ENCODE measurements at regions not wholly inside any gene's neighbourhood (a gene's known extent, or its start where the extent isn't known, plus 50 kb on each side); places are given as distances from the start of the nearest gene placed in this dataset.
A peak's percentile ranks its signal among the peaks of the same experiment; 100 is the strongest.

DNA sequence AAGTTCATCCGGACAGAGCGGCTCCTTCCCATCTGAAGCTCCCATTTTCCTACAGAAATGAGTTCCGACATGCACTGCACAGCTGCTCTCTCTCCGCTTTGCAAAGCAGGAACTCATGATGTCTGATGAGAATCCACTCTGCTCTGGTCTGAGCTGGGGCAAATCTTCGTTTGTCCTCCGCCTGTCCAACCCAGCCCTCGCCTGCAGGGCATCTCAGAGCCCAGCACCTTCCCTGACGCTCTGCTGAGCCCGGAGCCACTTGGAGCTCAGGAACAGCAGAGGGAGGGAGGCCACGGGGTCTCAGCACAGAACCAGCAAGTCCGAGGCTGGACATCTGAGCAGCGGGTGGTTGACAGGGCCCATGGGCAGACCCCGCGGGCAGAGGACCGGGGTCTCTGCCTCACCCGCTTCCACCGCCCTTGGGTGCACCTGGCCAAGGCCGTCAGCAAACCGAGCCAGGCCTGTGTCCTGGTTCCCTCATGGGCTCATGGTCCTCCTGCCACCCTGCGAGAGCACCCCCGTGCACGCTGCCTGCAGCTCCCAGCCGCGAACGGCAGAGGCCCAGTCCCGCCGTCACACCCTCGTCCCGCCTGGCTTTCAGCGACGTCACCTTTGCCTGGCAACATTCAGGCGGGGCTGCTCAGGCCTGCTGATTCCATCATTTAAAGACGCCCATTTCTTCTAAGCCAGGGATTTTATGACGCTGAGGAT, 78.5 kb upstream of the BHLHE23 start:
- no peak for DNase-seq

DNA sequence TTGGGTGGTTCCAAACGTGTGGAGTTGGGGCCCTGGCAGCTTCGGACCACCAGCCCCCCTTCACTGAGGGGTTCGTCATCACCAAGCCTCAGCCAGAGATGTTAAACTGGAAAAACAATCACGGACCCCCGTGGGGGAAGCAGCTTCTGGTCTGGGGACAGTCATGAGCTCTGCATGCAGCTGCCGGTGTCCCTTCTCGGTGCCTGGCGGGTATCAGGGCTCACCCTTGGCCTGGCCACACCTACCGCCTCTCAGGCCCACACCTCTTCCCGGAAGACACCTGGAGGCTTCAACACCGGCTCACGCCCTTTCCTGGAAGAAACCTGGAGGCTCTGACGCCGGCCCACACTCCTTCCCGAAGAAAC, 77.8 kb upstream of the BHLHE23 start:
- no peak for DNase-seq

DNA sequence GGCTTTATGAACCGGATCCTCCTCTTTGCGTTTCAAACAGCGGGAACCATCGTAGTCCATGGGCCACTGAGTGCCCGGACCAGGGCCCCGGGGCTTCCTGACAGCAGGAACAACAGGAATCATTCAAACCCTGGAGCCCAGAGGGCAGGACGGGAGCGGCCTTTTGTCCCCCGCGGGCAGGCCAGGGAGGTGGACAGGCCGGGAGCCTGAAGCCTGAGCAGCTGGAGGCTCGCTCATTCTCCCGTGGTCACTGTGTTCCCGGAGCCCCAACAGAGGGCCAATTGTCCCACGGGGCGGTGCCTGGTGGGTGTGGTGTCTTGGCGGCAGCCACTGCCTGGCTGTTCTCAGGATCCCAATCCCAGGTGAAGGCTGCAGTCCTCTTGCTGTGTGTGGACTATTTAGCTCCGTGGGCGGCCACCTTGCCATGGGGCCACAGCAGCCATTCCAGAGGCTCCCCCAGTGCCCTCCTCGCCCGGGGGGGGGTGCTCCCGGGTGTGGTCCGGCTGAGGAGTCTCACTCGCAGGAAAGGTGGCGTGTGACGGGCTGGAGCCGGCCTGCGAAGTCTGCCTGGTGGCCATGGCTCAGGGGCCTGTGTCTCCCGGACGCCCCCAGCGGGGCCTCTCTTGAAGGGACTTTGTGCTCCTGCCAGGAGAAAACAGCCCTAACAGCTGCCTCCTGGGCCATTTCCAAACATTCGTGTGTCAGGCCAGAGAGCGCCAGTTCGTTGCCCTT, 77.2 kb upstream of the BHLHE23 start:
- DNase-seq = no peak

DNA sequence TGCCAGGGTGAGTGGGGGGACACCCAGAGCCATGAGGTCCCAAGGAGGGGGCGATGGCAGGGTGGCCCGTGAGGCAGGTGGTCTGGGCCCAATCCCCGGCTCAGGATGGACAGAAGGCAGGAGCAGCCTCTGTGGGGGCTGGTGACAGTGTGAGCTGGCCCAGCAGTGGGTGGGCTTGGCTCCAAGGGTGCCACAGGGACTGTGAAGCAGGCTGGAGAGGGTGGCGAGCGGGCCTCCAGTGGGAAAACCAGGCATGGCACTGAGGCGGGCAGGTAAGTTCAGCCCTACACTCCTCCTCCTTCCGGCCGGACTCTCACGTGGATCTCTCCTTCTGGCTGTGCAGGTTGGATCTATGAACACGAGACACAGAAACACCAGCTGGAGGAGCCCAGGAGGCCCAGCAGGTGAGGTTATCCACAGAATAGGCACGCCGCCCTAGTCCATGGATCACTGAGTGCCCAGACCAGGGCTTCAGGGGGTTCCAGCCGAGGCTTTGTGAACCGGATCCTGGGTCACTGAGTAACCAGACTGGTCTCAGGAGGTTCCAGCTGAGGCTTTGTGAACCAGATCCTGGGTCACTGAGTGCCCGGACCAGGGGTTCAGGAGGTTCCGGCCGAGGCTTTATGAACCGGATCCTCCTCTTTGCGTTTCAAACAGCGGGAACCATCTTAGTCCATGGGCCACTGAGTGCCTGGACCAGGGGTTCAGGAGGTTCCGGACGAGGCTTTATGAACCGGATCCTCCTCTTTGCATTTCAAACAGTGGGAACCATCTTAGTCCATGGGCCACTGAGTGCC, 76.4 kb upstream of the BHLHE23 start:
- no peak for DNase-seq

DNA sequence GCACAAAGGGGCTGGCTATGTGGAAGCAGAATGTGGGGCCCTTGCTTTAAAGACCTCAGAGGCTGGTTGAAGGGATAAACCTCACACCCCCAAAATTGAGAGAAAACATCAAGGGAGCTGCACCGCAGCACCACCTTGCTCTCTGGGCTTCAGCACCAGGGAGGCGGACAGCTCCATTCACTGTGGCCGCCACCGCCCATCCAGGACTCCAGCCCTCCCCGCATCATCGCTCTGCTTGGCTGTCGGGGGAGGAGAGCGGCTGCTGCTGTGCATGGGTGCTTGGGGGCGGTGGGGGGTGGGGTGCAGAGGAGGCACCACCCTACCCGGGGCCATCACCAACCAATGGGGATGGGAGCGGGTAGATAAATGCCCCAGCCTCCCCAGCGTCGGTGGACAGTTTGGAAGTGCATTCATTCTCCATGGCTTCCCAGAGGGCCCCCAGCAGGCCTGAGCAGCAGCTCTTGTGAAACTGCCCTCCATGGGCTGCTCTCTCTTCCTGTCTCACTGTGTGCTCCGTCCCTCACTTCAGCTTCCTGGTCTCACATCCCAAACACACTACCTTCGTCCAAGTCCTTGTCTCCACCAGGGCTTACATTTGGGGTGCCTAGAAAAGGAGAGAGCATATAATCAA, 75.7 kb upstream of the BHLHE23 start:
- DNase-seq = peak; percentile 30

DNA sequence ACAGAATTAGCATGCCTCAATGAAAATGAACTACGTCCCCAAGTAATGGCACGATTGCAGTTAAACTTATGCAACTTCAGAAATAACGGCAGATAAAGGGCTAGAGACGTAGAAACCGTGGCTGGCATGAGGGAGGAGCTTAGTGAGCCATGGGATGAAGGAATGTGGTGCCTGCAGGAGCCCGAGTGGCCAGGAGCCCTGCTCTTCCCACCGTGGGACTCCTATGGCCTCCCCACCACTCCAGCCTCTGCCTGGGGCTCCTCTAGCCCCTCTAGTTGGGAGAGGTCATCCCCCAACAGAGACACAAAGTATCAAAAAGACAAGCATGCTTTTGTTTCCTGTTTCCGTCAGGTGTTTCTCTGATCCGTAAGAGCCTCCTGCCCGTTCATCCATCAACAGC, 75.1 kb upstream of the BHLHE23 start:
- DNase-seq = no peak

DNA sequence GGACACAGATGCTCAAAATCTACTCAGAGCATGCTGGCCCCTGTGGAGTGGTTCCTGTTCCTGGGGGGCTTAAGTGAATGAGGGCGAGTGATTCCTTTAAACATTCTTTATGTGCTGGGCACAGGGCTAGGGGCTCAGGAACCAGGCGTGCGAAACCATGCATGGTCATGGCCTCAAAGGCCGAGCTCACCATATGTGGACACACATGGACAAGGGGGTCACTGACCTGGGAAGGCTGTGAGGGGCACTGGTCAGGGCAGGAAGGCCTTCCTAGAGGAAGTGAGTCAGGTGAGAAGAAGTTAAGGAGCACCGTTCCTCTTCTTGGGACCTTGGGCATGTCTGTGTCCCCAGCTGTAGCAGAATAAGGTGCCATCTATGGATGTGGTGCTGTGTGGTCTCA, 74.6 kb upstream of the BHLHE23 start:
- DNase-seq = no peak

DNA sequence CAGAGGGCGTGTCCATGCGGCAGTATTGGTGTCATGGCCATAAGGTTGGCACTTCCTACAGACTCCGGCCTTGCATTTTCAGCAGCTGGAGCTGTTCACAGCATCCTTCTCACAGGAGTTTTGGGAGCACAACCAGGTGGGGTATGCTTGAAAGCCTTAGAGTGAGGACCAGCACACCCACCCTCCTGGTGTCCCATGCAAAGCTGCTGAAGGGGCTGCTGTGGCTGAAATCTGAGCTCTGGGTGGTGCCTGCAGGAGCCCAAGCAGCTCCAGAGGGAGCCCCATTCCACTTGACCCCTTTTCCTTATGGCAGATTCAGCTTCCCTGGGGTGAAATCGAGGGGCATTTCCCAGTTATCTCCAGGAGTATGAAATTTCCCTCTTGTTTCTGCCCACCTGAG, 74.0 kb upstream of the BHLHE23 start:
- no peak for DNase-seq

DNA sequence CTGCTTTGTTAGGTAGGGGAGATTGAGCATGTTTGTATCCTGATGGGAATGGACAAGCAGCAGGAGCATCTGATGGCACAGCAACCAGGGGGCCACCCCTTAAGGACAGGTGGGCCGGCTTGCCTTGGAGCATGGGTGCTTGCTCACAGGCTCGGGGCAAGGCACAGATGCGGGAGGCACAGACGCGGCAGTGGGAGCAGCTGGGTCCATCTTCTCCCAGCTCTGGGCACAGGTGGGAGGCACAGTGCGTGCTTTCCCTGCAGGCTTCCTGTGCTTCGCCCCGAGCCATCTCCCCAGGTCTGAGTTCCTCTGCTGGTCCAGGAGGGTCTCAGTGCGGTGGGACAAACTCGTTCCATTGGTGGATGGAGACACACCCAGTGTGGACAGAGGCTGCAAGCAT, 73.6 kb upstream of the BHLHE23 start:
- DNase-seq = no peak

DNA sequence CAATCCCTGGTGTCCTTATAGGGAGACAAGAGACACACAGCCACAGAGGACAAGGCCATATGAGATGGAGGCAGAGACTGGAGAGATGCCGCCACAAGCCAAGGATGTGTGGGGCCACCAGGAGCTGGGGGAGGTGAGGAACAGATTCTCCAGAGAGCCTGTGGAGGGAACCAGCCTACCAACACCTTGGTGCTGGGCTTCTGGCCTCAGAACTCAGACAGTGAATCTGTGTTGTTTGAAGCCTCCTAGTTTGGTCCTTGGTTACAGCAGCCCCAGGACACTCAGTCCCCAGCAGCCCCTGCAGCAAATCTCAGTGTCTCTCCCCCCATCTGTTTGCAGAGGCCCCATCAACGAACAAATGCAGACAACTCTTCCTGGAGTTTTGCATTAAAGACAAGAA, 73.2 kb upstream of the BHLHE23 start:
- no peak for DNase-seq

DNA sequence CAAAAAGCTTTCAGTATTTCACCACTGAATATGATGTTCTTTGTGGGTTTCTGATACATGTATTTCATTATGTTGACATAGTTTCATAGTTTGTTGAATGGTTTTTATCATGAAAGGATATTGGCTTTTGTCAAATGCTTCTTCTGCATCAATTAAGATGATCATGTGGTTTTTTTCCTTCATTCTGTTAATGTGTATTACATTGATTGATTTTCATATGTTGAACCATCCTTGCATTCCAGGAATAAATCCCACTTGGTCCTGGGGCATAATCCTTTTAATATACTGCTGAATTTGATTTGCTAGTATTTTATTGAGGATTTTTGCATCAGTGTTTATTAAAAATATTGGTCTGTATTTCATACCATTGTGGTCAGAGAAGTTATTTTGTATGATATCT, 70.9 kb upstream of the BHLHE23 start:
- no peak for DNase-seq

DNA sequence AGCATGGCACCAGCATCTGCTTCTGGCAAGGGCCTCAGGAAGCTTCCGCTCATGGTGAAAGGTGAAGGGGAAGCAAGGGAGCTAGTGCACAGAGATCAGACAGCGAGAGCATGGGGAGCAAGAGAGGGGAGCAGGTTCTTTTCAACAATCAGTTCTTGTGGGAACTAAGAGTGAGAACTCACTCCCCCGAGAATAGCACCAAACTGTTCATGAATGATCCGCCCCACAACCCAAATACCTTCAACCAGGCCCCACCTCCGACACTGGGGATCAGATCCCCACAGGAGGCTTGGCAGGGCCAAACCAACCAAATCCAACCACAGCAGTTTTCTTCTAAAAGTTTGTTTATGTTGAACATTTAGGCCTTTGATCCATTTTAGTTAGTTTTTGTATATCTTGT, 69.7 kb upstream of the BHLHE23 start:
- no peak for DNase-seq

DNA sequence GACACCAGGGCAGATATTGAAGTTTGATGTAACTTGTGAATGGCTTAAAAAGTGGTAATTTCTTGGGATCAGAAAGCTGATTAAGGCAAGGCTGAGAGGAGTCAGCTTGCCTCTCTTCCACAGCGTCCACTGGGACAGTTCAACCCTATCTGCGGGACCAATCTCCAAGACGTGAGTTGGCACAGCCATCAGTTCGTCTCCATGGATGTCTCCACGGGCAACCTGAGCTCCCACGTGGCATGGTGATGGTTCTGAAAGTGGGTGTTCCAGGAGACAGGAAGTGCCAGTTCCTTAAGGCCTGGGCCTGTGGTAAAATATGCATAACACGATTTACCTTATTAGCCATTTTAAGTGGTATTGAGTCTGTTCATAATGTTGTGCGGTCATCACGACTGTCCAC, 67.9 kb upstream of the BHLHE23 start:
- no peak for DNase-seq

DNA sequence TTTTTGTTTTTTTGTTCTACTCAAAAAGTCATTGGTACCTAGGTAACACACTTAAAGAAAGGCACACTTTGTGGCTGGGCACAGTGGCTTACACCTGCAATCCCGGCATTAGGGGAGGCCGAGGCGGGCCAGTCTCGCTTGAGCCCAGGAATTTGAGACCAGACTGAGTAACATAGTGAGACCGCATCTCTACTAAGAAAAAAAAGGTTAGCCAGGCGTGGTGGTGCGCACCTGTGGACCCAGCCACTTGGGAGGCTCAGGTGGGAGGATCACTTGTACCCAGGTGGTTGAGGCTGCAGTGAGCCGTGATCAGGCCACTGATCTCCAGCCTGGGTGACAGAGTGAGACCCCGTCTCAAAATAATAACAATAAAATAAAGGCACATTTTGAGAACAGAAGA, 67.4 kb upstream of the BHLHE23 start:
- DNase-seq = no peak

DNA sequence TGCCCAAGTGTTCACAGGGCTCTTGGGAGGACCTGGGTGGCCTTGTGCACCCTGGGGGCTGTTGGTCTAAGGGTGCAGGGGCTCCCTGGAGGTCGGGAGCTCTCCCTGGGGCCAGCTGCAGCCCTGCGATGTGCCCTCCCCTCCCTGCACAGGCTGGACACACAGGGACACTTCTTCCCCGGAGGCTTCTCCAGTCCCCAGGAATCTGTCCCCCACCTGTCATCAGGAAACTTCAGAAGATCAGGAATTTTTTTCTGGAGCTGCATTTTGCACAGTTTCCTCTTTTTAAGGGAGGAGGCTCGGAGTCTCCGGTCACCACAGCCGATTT, 66.9 kb upstream of the BHLHE23 start:
- no peak for DNase-seq

DNA sequence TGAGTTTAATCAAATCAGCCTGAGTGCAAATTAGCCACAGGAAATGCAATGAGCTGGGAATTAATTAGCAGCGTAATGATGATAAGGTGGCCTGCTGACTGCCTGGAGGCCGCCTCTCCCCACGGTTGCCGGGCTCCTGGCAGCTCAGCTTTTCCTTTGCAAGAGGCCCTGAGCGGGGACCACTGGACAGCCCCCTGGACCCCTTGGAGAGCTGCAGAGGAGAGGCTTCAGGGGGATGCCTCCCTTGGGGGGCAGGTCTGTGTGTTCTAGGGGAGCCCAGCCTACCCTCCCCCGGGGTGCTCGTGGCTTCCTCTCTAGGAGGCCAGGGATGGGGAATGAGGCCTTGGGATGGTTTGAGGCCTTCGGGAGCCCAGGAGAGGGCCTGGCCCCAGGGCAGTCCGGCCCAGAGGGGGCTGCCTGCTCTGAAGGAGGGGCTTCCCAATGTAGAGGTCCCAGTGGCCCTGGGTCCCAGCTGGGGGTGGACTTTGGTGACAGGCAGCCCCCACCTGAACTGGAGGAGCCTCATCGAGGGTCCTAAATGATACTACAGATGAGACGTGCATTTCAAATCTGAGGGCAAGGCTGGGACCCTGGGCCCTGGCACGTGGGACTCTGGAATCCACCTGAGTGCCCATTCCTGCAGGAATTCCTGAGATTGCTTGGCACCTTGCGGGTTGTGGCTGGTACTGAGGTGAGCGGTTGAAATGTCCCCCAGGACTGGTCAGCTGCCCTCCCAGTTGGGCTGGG, 66.4 kb upstream of the BHLHE23 start:
- no peak for DNase-seq

DNA sequence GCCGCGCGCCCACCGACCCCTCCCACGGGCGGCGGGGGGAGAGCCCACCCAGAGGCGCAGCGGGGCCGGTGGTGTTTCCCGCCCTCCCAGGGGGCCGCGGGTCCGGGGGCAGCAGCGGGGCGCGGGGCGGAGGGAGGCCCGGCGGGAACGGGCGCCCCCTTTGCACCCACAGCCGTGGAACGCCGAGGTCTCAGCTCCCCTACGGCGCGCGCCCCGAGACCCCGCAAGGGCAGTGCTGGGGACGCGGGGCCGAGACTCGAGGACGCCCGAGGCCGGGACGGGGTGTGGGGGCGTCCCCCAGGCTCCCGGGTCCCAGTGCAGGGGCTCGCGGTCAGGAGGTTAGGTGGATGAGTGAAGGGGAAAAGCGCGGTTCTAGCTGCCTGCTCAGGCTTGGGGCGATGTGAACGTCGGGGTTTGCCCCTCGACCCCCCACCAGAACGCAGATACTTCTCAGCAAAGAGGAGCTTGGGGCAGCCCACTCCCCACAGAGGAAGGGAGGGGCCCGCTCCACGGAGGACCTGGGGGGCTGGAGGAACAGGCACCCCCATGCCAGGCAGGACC, 65.5 kb upstream of the BHLHE23 start:
- DNase-seq = no peak

DNA sequence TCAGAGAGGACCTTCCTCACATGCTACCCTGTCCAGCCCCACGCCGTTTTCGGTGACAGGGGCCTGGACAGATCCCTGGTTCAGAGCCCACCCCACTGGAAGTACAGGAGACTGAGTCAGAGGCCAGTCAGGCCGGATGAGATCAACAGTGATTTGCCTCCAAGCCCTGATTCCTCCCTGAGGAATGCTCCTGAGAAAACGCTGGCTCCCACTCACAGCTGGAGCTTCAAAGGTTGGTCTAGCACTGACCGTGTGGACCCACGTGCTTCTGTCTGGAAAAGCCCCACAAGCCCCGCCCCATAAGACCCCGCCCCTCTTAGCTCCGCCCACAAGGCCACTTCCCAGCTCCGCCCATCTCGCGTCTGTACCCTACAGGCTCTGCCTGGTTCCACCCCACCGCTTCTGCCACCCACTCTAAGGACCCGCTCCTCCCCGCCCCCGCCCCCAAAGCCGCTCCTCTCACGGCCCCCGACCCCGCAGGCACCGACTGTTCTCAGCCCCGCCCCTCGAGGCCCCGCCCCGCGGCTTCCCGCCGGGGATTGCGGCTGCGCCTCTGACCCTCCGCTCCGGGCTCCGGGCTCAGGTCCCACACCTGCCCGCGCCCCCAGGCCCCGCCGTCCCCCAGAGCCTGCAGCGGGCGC, 64.9 kb upstream of the BHLHE23 start:
- DNase-seq = peak; percentile 36

DNA sequence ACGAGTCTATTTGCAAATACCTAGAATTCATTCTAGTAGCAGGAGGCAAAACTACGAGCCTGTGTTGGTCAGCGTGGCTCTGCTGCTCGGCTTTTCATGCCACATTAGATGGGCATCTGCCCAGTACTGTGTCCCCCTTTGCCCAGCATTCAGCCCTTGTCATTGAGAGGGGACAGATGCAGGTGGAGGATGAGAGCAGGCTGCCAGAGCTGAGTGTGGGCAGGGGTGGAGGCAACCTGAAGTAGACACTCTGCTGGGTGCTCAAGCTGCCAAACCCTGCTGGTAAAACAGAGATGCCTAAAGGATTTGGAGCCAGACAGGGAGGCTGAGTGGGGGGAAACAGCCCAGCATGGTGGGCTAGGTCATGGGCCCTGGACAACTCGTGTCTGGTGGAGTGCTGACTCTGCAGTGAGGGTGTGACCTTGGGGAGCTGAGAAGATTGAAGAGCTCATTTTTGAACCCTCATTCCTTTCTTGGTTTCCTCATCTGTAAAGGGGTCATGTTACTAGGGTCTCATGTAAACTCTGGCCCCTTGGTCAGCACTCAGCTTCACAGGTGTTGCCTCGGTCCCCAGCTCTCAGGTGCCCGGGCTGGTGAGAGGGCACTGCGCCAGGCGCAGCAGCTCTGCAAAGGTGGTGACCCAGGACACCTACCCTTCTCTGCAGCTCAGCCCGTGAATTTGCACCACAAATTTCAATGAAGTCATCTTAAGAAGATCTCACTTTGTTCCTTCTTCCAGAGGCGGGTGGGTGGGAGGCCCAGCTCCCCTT, 64.2 kb upstream of the BHLHE23 start:
- DNase-seq = no peak

DNA sequence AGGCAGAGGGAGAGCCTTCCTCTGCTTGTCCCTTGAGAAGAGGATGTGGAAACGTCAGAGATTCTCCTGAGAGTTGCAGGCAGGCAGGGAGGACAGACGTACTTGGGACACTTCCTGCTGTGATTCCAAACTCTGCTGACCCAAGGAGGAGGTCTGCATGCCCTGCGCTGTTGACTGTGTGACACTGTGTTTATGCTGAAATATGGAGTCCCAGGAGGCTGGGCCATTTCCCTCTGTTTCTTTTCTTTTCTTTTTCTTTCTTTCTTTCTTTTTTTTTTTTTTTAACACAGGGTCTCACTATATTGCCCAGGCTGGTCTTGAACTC, 63.5 kb upstream of the BHLHE23 start:
- DNase-seq = no peak

DNA sequence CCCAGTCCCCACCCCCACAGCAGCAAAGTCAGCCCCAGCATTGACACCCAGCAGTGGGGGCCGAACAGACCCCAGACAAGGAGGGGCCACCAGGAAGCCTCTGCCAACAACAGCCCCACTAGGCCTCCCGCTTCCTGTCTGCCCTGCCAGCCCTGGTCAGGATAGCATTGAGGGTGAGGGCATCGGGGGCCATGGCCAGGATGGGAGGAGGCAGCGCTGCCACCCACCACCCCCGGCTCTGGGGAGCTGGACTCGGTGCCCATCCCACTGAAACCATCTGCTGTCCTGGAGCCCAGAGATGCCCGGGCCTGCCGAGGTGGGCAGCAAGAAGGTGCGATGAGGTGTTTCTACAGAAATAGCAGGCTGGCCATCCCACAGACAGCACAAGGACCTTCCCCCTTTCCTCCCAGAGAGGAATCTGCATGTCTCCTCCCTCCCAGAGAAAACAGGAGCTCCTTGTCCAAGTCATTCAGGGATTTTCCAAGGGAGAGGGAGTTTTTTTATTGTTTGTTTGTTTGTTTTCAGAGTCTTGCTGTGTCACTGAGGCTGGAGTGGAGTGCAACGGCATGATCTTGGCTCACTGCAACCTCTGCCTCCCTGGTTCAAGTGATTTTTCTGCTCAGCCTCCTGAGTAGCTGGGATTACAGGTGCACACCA, 62.1 kb upstream of the BHLHE23 start:
- no peak for DNase-seq
